HL-60 (cell line): ENCODE measurements at regions not wholly inside any gene's neighbourhood (a gene's known extent, or its start where the extent isn't known, plus 50 kb on each side); places are given as distances from the start of the nearest gene placed in this dataset.

Experiments
- DNase-seq, 2 experiments: peaks; one replicate each; pipeline ENCODE4 v3.0.0-alpha.2; 2010 to 2020; ENCODE audit warnings: low read depth in 1 of 2, low spot score in 1 of 2
- H3K27ac ChIP-seq: fragments of 250-450 bp; sonication (Bioruptor Pico); replicated peaks from 2 replicates; pipeline ENCODE4 v1.5.1; 2020; ENCODE audit warnings: mild to moderate bottlenecking, moderate library complexity
- H3K27me3 ChIP-seq: fragments of 250-450 bp; sonication (Bioruptor Pico); 2 replicates; pipeline ENCODE4 v1.5.1; 2021; ENCODE audit warnings: mild to moderate bottlenecking, moderate library complexity; ENCODE audit not compliant: insufficient read depth, poor library complexity, severe bottlenecking
- H3K4me3 ChIP-seq: replicated peaks from 2 replicates; pipeline ENCODE4 v1.5.1; 2011; ENCODE audit warnings: mild to moderate bottlenecking, control low read depth, low read length; ENCODE audit not compliant: insufficient read depth
- GABPA ChIP-seq: IDR thresholded peaks from 2 replicates; pipeline ENCODE4 v1.6.1; 2012; ENCODE audit warnings: low read depth
- POLR2AphosphoS5 ChIP-seq: IDR thresholded peaks from 2 replicates; pipeline ENCODE4 v1.6.1; 2012; ENCODE audit warnings: low read depth
- SPI1 ChIP-seq: IDR thresholded peaks from 2 replicates; pipeline ENCODE4 v1.6.1; 2012; ENCODE audit warnings: low read depth, mild to moderate bottlenecking, borderline replicate concordance
- TF ChIP-seq, protein P1 (sequence below): IDR thresholded peaks from 2 replicates; pipeline ENCODE4 v1.6.1; 2012; ENCODE audit warnings: low read depth; ENCODE audit not compliant: insufficient replicate concordance
- TF ChIP-seq, protein P2 (sequence below): IDR thresholded peaks from one replicate; pipeline ENCODE4 v1.5.1; 2011; ENCODE audit warnings: low read length, control low read depth, inconsistent platforms; ENCODE audit not compliant: insufficient read depth

DNA sequence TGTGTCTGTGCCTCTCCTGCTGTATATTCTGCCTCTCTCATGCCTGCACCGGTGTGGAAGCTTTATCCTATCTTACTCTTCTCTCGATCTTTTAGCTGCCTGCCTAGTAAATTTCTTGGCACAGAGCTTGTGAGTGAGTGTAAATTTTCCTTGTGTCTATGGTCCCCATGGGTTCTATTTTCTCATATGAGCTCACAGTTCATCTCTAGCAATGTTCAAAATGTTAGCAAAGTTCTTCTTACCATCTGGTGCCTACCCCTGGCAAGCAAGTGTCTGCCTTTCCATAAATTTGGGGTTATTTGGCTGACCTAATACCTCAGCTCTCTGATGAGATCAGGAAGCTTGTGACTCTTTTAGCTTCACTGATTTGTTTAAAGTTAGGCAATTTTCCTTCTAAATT lies 572.1 kb upstream of the BRINP3 start:
- no peaks in the 10 kb centered on the region for H3K27me3 ChIP-seq
- H3K4me3 ChIP-seq, result no peak overlapping the region
- no peak overlapping the region for H3K27ac ChIP-seq
- TF ChIP-seq, protein P1, sequence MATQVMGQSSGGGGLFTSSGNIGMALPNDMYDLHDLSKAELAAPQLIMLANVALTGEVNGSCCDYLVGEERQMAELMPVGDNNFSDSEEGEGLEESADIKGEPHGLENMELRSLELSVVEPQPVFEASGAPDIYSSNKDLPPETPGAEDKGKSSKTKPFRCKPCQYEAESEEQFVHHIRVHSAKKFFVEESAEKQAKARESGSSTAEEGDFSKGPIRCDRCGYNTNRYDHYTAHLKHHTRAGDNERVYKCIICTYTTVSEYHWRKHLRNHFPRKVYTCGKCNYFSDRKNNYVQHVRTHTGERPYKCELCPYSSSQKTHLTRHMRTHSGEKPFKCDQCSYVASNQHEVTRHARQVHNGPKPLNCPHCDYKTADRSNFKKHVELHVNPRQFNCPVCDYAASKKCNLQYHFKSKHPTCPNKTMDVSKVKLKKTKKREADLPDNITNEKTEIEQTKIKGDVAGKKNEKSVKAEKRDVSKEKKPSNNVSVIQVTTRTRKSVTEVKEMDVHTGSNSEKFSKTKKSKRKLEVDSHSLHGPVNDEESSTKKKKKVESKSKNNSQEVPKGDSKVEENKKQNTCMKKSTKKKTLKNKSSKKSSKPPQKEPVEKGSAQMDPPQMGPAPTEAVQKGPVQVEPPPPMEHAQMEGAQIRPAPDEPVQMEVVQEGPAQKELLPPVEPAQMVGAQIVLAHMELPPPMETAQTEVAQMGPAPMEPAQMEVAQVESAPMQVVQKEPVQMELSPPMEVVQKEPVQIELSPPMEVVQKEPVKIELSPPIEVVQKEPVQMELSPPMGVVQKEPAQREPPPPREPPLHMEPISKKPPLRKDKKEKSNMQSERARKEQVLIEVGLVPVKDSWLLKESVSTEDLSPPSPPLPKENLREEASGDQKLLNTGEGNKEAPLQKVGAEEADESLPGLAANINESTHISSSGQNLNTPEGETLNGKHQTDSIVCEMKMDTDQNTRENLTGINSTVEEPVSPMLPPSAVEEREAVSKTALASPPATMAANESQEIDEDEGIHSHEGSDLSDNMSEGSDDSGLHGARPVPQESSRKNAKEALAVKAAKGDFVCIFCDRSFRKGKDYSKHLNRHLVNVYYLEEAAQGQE, result no peak
- no peak for TF ChIP-seq POLR2AphosphoS5
- no peak for TF ChIP-seq SPI1
- no peak for DNase-seq

DNA sequence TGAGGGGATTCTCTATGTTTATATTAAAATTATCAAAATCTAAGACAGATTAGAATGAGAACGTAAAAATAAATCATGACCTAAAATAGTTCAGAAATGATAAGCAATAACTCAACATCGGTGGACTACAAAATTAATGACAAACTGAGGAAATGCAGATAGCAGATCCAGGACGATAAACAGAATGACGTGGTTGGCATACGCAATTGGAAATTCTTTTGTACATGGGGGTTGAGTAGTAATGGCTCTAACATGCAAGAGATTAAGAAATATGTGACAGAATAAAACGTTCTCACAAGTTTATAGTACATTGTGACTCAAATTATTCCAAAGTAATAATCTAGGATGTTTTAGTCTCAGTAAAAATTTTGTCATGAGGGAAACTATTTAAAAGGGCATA lies 575.2 kb upstream of the BRINP3 start:
- H3K27me3 ChIP-seq, result no peaks in the 10 kb centered on the region
- TF ChIP-seq GABPA, result no peak
- no peak for TF ChIP-seq SPI1
- TF ChIP-seq, protein P2, sequence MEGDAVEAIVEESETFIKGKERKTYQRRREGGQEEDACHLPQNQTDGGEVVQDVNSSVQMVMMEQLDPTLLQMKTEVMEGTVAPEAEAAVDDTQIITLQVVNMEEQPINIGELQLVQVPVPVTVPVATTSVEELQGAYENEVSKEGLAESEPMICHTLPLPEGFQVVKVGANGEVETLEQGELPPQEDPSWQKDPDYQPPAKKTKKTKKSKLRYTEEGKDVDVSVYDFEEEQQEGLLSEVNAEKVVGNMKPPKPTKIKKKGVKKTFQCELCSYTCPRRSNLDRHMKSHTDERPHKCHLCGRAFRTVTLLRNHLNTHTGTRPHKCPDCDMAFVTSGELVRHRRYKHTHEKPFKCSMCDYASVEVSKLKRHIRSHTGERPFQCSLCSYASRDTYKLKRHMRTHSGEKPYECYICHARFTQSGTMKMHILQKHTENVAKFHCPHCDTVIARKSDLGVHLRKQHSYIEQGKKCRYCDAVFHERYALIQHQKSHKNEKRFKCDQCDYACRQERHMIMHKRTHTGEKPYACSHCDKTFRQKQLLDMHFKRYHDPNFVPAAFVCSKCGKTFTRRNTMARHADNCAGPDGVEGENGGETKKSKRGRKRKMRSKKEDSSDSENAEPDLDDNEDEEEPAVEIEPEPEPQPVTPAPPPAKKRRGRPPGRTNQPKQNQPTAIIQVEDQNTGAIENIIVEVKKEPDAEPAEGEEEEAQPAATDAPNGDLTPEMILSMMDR, result no peak
- TF ChIP-seq POLR2AphosphoS5, result no peak
- TF ChIP-seq, protein P1, result no peak
- DNase-seq, result no peak
- no peak overlapping the region for H3K4me3 ChIP-seq
- no peak overlapping the region for H3K27ac ChIP-seq

DNA sequence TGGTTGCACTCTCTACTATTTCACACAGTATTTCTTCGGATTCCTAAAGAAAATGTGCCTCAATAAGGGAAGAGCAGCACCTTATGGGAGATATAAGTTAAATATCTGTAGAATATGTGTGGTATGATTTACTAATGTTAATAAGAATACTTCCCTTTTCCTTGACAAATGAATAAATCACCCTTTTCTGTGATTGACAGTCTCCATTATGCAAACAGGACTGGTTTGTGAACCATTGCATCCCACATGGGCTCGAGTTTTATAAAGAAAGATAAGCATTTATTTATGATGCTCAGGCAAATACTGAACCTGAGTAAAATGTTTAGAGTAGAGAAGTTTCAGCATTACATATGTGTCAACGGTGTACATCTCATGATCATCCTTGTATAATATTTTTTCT lies 587.7 kb upstream of the BRINP3 start:
- TF ChIP-seq POLR2AphosphoS5 (no peak), SPI1 (no peak), GABPA (no peak)
- TF ChIP-seq, protein P2, result no peak
- TF ChIP-seq, protein P1, result no peak
- no peak for DNase-seq
- Histone ChIP-seq H3K27me3 (no peaks in the 10 kb centered on the region), H3K27ac (no peak overlapping the region), H3K4me3 (no peak overlapping the region)

DNA sequence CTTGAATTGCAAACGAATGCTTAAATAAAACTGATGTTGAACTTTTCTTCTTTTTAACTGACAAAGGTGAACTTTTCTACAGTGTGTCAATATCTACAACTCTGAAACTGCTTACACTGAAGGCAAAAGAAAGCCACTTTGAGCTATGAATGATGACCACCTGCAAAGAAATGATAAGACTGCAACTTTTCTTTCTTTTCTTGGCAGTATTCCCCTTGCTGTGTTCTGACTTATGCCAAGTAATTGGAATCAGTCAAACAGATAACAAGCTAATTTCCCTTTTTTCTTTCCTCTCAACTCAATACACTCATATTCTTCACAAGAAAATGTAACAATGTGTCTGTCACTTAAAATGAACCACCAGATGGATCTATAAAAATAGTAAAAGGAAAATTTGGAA lies 588.1 kb upstream of the BRINP3 start:
- no peaks in the 10 kb centered on the region for H3K27me3 ChIP-seq
- TF ChIP-seq SPI1 (no peak), POLR2AphosphoS5 (no peak), GABPA (no peak)
- TF ChIP-seq, protein P2, result no peak
- TF ChIP-seq, protein P1, result no peak
- no peak for DNase-seq
- H3K27ac ChIP-seq, result no peak overlapping the region
- no peak overlapping the region for H3K4me3 ChIP-seq
